ENCODE measurements at regions not wholly inside any gene's neighbourhood (a gene's known extent, or its start where the extent isn't known, plus 50 kb on each side); places are given as distances from the start of the nearest gene placed in this dataset.

DNA sequence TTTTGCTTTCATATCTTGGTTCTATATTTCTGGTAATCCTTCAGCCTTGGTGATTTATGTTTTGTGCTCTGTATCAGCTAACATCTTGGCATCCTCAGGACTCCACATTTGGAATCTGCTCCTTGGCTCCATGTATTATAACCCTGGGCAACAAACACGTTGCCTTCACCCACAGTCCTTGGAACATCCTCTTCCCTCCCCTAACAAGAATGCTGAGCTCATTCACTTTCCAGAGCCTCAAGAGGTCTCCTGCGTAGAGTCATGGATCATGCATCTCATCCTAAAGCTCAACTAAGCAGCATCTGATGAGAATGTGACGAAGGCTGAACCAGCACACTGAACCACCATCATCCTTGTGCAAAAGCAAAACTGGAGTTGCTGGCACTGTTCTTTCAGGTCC, 60.5 kb upstream of the C1GALT1C1 start:
- Histone ChIP-seq H3K4me3 (no peak overlapping the region), H3K27ac (no peak overlapping the region), H3K9me3 (no peaks in the 10 kb centered on the region), H3K27me3 (no peaks in the 10 kb centered on the region), H3K4me1 (no peaks in the 10 kb centered on the region), H3K36me3 (no peaks in the 10 kb centered on the region)
- 51% methylated on average over 3 of the region's 3 CpGs for WGBS
- DNase-seq (ENCODE audit: low spot score in 2 of 2), result no peak
- TF ChIP-seq, protein P1, sequence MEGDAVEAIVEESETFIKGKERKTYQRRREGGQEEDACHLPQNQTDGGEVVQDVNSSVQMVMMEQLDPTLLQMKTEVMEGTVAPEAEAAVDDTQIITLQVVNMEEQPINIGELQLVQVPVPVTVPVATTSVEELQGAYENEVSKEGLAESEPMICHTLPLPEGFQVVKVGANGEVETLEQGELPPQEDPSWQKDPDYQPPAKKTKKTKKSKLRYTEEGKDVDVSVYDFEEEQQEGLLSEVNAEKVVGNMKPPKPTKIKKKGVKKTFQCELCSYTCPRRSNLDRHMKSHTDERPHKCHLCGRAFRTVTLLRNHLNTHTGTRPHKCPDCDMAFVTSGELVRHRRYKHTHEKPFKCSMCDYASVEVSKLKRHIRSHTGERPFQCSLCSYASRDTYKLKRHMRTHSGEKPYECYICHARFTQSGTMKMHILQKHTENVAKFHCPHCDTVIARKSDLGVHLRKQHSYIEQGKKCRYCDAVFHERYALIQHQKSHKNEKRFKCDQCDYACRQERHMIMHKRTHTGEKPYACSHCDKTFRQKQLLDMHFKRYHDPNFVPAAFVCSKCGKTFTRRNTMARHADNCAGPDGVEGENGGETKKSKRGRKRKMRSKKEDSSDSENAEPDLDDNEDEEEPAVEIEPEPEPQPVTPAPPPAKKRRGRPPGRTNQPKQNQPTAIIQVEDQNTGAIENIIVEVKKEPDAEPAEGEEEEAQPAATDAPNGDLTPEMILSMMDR (IDR thresholded peaks at IDR 0.05), result no peak
- no peak for TF ChIP-seq EP300 (IDR thresholded peaks at IDR 0.05)
- TF ChIP-seq POLR2A (IDR thresholded peaks at IDR 0.05), result no peak
- TF ChIP-seq POLR2AphosphoS5 (IDR thresholded peaks at IDR 0.05), result no peak

DNA sequence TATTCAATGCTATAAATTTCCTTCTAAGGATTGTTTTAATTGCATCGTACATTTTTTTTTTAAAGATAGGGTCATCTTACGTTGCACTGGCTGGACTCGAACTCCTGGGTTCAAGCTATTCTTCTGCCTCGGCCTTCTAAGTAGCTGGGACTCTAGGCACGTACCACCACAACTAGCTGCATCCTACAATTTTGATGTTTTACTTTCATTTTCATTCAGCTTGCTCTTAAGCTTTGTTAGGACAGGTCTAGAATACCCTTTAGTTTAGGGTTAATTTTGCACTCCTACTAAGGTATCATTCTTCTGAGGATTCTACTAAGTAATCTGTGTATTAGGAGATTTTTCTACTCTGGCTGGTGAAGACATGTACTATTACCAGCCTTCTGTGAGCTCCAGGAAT, 50.2 kb upstream of the C1GALT1C1 start:
- Histone ChIP-seq H3K4me1 (no peaks in the 10 kb centered on the region), H3K9me3 (no peaks in the 10 kb centered on the region), H3K4me3 (no peak overlapping the region), H3K27me3 (no peaks in the 10 kb centered on the region), H3K36me3 (no peaks in the 10 kb centered on the region), H3K27ac (no peak overlapping the region)
- no peak for DNase-seq (ENCODE audit: low spot score in 2 of 2)
- no peak for TF ChIP-seq POLR2AphosphoS5 (IDR thresholded peaks at IDR 0.05)
- WGBS, result 83% methylated on average over 5 of the region's 5 CpGs

All from suprapubic skin (tissue), 4 donors.